Psoas muscle (tissue), 7 donors: ENCODE measurements at regions not wholly inside any gene's neighbourhood (a gene's known extent, or its start where the extent isn't known, plus 50 kb on each side); places are given as distances from the start of the nearest gene placed in this dataset.

ENCODE experiments used
- ATAC-seq, 4 donors: fragments of 200-7000 bp; cut with Tn5 transposase; one replicate each; pipeline ENCODE4 v1.9.1; 2020; ENCODE audit warnings: moderate library complexity in 3 of 4, mild to moderate bottlenecking in 2 of 4
- DNase-seq, 2 donors: peaks; one replicate each; pipeline ENCODE4 v3.0.0-alpha.2; 2020
- H3K27ac ChIP-seq: fragments of 200-600 bp; one replicate; pipeline ENCODE4 v1.8.0; 2022
- H3K27me3 ChIP-seq, 3 donors: fragments of 200-600 bp in 1 of 3; one replicate each; pipeline versions ENCODE4 v1.6.1 to v1.8.0; 2013 to 2022; ENCODE audit warnings: low read length in 2 of 3, mild to moderate bottlenecking in 2 of 3, moderate library complexity in 1 of 3; ENCODE audit not compliant: insufficient read depth in 3 of 3
- H3K36me3 ChIP-seq, 2 donors: fragments of 200-600 bp in 1 of 2; one replicate each; pipeline versions ENCODE4 v1.6.1 to v1.8.0; 2013 to 2022; ENCODE audit warnings: low read depth in 1 of 2, mild to moderate bottlenecking in 1 of 2, moderate library complexity in 1 of 2; ENCODE audit not compliant: insufficient read depth in 1 of 2
- H3K4me1 ChIP-seq: fragments of 200-600 bp; one replicate; pipeline ENCODE4 v1.8.0; 2022
- H3K4me3 ChIP-seq: fragments of 200-600 bp; one replicate; pipeline ENCODE4 v1.8.0; 2022; ENCODE audit warnings: mild to moderate bottlenecking
- H3K9me3 ChIP-seq: fragments of 200-600 bp; one replicate; pipeline ENCODE4 v1.8.0; 2022
- CTCF ChIP-seq: fragments of 200-600 bp; IDR thresholded peaks from one replicate; pipeline ENCODE4 v1.8.0; 2022; ENCODE audit warnings: antibody characterized with exemption
- WGBS, 3 donors: extraction: QIAGEN DNeasy Blood & Tissue Kit; methylation state at CpG; one replicate each; pipeline versions ENCODE4 v1.1.6 to v1.1.7; 2013; 5-methylcytosine and 5-hydroxymethylcytosine counted together
- intact Hi-C, 2 donors: fragments of 100-400 bp; cut with DNase I; formaldehyde crosslinking; loops; one replicate each; pipeline versions ENCODE4 v1.11.0 to v1.14.2; 2022
- donor health status: healthy with polysubstance abuse.
- donor health status: DM: no; HTN: no; CAD: no; lungs with moderate emphysema.
- donor health status: Bipolar disorder and iron deficiency.
- donor health status: healthy.
- donor health status: DM: yes; HTN: yes; CAD: no.
- donor health status: DM: no; HTN: no; CAD: no.
- donor health status: DM: yes; HTN: yes; CAD: no.

- Histone ChIP-seq H3K9me3 (no peaks in the 10 kb centered on the region), H3K4me1 (no peaks in the 10 kb centered on the region), H3K36me3 (no peaks in the 10 kb centered on the region), H3K27me3 (no peaks in the 10 kb centered on the region), H3K4me3 (no peak overlapping the region), H3K27ac (no peak overlapping the region)
- 90 to 94% (median 93%) methylated on average over 2 of the region's 2 CpGs for WGBS, 3 donors
- ATAC-seq: no peak
- intact Hi-C loops: no loop called here
- no peak for DNase-seq
- no peak for TF ChIP-seq CTCF
These were observed 252.7 kb downstream of the NR4A2 start for GRCh38 chr2:156079845-156080244.

GRCh38 chr2:156077041-156077742 lies 255.3 kb downstream of the NR4A2 start:
- Histone ChIP-seq H3K27me3 (no peaks in the 10 kb centered on the region), H3K27ac (no peak overlapping the region), H3K4me1 (no peaks in the 10 kb centered on the region), H3K9me3 (no peaks in the 10 kb centered on the region), H3K36me3 (no peaks in the 10 kb centered on the region), H3K4me3 (no peak overlapping the region)
- 14 to 33% (median 28%) methylated on average over 1 of the region's 1 CpG for WGBS, 3 donors
- no peak for TF ChIP-seq CTCF
- ATAC-seq: no peak
- intact Hi-C loops: no loop called here
- no peak for DNase-seq

- no peak overlapping the region for H3K27ac ChIP-seq
- 89 to 92% (median 91%) methylated on average over 4 of the region's 4 CpGs for WGBS, 3 donors
- no peaks in the 10 kb centered on the region for H3K4me1 ChIP-seq
- no peaks in the 10 kb centered on the region for H3K36me3 ChIP-seq
- no peaks in the 10 kb centered on the region for H3K27me3 ChIP-seq
- TF ChIP-seq CTCF: no peak
- no peaks in the 10 kb centered on the region for H3K9me3 ChIP-seq
- intact Hi-C loops: no loop called here
- H3K4me3 ChIP-seq: no peak overlapping the region
- ATAC-seq (no peak), DNase-seq (no peak)
These were observed 266.6 kb downstream of the NR4A2 start for GRCh38 chr2:156065912-156066311.

- H3K36me3 ChIP-seq: no peaks in the 10 kb centered on the region
- 19 to 33% (median 21%) methylated on average over 1 of the region's 1 CpG for WGBS, 3 donors
- no peaks in the 10 kb centered on the region for H3K27me3 ChIP-seq
- no peaks in the 10 kb centered on the region for H3K9me3 ChIP-seq
- no peak overlapping the region for H3K27ac ChIP-seq
- no peaks in the 10 kb centered on the region for H3K4me1 ChIP-seq
- TF ChIP-seq CTCF: no peak
- DNase-seq (no peak), ATAC-seq (no peak)
- intact Hi-C loops: no loop called here
- no peak overlapping the region for H3K4me3 ChIP-seq
These were observed 268.0 kb downstream of the NR4A2 start for GRCh38 chr2:156064540-156064939.

- H3K4me1 ChIP-seq: no peaks in the 10 kb centered on the region
- TF ChIP-seq CTCF: no peak
- no peaks in the 10 kb centered on the region for H3K27me3 ChIP-seq
- H3K4me3 ChIP-seq: no peak overlapping the region
- WGBS, 3 donors: 88 to 91% (median 88%) methylated on average over 1 of the region's 1 CpG
- no peaks in the 10 kb centered on the region for H3K36me3 ChIP-seq
- H3K27ac ChIP-seq: no peak overlapping the region
- no peak for DNase-seq
- ATAC-seq: no peak
- intact Hi-C loops: no loop called here
- no peaks in the 10 kb centered on the region for H3K9me3 ChIP-seq
These were observed 274.9 kb downstream of the NR4A2 start for GRCh38 chr2:156057647-156058046.
